ENCODE measurements at regions not wholly inside any gene's neighbourhood (a gene's known extent, or its start where the extent isn't known, plus 50 kb on each side); places are given as distances from the start of the nearest gene placed in this dataset.
"Not testable (repeated sequence)": the region's sequence is repeated elsewhere in the genome, so short reads cannot be mapped to it uniquely, and the experiment has no call there.

GRCh38 chr4:181820553-181820952 is 422.6 kb upstream of the TENM3 start:
- H3K9me3 Mint-ChIP-seq = peaks cover 0 to 17% (median 5%) of the 10 kb centered on the region in 6 donors
- no peaks in the 10 kb centered on the region for H3K4me1 Mint-ChIP-seq
- no peak overlapping the region for H3K27ac Mint-ChIP-seq
- no peak for DNase-seq
- H3K4me3 Mint-ChIP-seq = no peak overlapping the region
- H3K27me3 Mint-ChIP-seq (ENCODE audit: low read depth in 3 of 3) = no peaks in the 10 kb centered on the region
- H3K36me3 Mint-ChIP-seq = no peaks in the 10 kb centered on the region

DNA sequence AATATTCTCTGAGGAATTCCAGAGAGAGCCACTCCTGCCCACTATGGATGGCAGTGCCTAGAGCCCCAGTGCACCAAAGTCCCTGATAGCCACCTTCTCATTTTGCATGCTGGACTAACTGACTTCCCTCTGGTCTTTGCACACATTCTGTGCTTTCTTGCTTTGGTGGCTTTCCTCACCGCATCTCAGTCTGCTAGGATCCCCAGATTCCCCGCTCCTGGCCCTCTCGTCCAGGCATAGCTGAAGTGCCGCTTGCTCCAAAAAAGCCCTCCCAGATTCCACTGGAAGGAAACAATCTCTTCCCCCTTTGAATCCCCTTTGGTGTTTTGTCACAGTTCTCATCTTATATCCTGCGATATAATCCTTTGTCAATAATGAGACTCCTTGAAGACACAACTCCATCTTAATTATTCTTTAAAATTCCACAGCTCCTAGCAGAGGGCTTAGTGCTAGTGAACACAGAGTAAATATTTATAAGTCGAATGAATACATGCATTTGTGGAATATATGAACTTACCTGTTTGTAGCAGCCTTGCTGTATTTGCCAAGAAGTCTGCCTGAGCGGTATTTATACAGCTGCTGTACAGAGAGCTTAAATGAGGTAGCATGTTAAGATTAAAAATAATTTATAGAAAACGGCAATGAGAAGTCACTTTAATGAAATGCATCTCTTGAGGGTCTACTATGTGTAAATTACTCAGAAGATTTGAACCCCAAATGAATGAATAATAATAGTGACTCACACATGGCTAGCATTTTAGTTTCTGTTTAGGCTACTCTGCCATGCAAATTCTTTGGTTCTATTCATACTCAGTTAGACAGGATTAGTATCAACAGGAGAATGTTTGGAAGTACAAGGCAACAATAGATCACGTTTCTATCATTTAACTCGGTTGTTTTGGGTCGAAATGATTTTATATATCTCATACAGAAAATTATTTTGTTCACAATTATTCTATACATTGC is 421.9 kb upstream of the TENM3 start:
- Mint-ChIP-seq H3K36me3 (no peaks in the 10 kb centered on the region), H3K4me1 (no peaks in the 10 kb centered on the region), H3K4me3 (no peak overlapping the region), H3K27ac (no peak overlapping the region), H3K9me3 (peaks cover 0 to 15% (median 5%) of the 10 kb centered on the region in 6 donors), H3K27me3 (ENCODE audit: low read depth in 3 of 3) (no peaks in the 10 kb centered on the region)
- no peak for DNase-seq

DNA sequence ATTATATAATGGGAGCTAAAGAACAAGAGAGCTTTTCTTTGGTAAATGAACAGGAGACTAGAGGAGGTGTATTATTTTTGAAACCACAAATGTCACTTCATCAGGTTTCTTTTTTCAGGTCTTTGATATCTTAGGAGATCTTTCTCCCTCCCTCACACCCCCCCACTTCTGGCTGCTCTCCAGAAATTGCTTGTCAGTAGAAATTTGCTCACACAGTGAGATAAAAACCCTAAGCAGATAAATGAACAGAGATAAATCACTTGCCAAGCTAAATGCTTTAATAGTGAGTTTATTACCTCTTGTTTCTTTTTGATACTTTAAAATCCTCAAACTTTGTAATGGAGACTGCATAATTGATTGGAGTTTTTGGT is 421.2 kb upstream of the TENM3 start:
- Mint-ChIP-seq H3K27me3 (ENCODE audit: low read depth in 3 of 3) (no peaks in the 10 kb centered on the region), H3K9me3 (peaks cover 0 to 19% (median 3%) of the 10 kb centered on the region in 6 donors)

DNA sequence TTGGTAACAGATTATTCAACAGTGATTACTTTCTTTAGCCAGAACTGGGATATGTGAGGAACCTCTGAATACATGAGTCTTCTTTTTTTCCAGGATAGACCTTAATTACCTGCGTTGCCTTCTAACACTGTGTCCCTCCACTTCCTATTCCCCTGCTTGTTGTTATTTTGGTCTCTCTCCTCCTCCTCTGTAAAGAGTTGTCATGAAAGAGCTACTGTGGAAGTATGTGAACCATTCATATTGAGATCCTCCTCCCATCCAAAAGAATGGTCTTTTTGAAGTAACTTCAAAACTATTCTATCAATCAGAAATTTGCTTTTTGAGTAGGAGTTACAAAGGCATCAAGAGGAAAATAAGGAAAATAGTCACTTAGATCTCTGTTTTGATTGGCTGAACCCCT is 420.0 kb upstream of the TENM3 start:
- H3K4me3 Mint-ChIP-seq = no peak overlapping the region
- no peaks in the 10 kb centered on the region for H3K27me3 Mint-ChIP-seq (ENCODE audit: low read depth in 3 of 3)
- no peak overlapping the region for H3K27ac Mint-ChIP-seq
- peaks cover under 1 to 24% (median 3%) of the 10 kb centered on the region in 6 donors for H3K9me3 Mint-ChIP-seq
- DNase-seq = no peak
- no peaks in the 10 kb centered on the region for H3K36me3 Mint-ChIP-seq
- H3K4me1 Mint-ChIP-seq = no peaks in the 10 kb centered on the region

More for the DNA sequence above, 421.2 kb upstream of the TENM3 start:
- no peak for DNase-seq
- Mint-ChIP-seq H3K36me3 (no peaks in the 10 kb centered on the region), H3K4me1 (no peaks in the 10 kb centered on the region), H3K27ac (no peak overlapping the region), H3K4me3 (no peak overlapping the region)

- Mint-ChIP-seq H3K9me3 (peaks cover 1 to 24% (median 4%) of the 10 kb centered on the region in 6 donors), H3K4me1 (no peaks in the 10 kb centered on the region), H3K36me3 (no peaks in the 10 kb centered on the region), H3K4me3 (no peak overlapping the region), H3K27ac (no peak overlapping the region), H3K27me3 (ENCODE audit: low read depth in 3 of 3) (no peaks in the 10 kb centered on the region)
- DNase-seq = no peak
Measured at GRCh38 chr4:181823645-181824044, 419.6 kb upstream of the TENM3 start.

DNA sequence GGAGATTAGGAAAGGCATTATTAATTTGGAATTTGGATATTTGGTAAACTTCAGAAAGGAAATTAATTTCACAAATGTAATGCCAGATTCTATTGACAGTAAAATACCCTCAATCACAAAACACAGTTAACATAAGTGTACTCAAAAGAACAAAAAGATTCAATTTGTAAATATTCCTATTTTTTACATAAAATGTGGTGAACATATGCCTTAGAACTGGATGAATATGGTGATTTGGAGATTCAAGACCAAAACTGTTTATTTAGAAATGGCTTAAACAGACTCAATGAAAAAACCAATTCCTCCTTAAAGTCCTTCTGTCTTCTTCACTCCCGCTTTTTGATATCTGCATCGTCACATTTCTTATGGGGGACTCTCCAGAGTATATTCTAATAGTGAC is 417.6 kb upstream of the TENM3 start:
- Mint-ChIP-seq H3K36me3 (no peaks in the 10 kb centered on the region), H3K4me3 (no peak overlapping the region), H3K27me3 (ENCODE audit: low read depth in 3 of 3) (no peaks in the 10 kb centered on the region), H3K27ac (no peak overlapping the region), H3K4me1 (no peaks in the 10 kb centered on the region), H3K9me3 (peaks cover 1 to 25% (median 10%) of the 10 kb centered on the region in 6 donors)
- no peak for DNase-seq

GRCh38 chr4:181827246-181827645 is 416.0 kb upstream of the TENM3 start:
- Mint-ChIP-seq H3K4me1 (no peaks in the 10 kb centered on the region), H3K36me3 (no peaks in the 10 kb centered on the region), H3K9me3 (peaks cover 1 to 14% (median 8%) of the 10 kb centered on the region in 6 donors), H3K27ac (no peak overlapping the region), H3K27me3 (ENCODE audit: low read depth in 3 of 3) (no peaks in the 10 kb centered on the region), H3K4me3 (no peak overlapping the region)
- DNase-seq = no peak

- Mint-ChIP-seq H3K9me3 (peaks cover 3 to 15% (median 10%) of the 10 kb centered on the region in 6 donors), H3K27ac (no peak overlapping the region), H3K4me3 (no peak overlapping the region), H3K4me1 (no peaks in the 10 kb centered on the region), H3K36me3 (no peaks in the 10 kb centered on the region), H3K27me3 (ENCODE audit: low read depth in 3 of 3) (no peaks in the 10 kb centered on the region)
- DNase-seq = no peak
Measured at GRCh38 chr4:181830404-181831035, 412.7 kb upstream of the TENM3 start.

- Mint-ChIP-seq H3K9me3 (peaks cover 0 to 17% (median 4%) of the 10 kb centered on the region in 6 donors), H3K4me3 (no peak overlapping the region), H3K27me3 (ENCODE audit: low read depth in 3 of 3) (no peaks in the 10 kb centered on the region), H3K4me1 (no peaks in the 10 kb centered on the region), H3K36me3 (no peaks in the 10 kb centered on the region), H3K27ac (no peak overlapping the region)
- no peak for DNase-seq
Measured at GRCh38 chr4:181834071-181834470, 409.1 kb upstream of the TENM3 start.

DNA sequence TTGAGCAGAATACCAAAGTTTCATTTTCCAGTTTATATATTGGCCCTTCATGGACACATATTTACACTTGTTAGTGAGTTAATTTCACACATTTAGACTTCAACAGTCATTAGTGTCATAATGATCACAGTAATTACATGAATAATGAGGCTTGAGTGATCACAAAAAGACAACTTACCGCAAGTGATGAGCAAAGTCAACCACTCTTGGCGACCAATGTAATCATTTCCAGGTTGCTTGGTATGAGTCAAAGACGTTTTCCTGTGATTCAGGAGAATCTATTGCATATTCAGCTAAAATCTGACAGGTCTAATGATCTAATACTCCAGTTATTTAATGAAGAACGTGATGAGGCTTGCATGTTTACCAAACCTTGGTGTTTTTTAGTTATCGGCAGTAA is 407.9 kb upstream of the TENM3 start:
- H3K4me1 Mint-ChIP-seq = no peaks in the 10 kb centered on the region
- H3K4me3 Mint-ChIP-seq = no peak overlapping the region
- DNase-seq = no peak
- H3K9me3 Mint-ChIP-seq = peaks cover 0 to 13% (median 3%) of the 10 kb centered on the region in 6 donors
- no peaks in the 10 kb centered on the region for H3K36me3 Mint-ChIP-seq
- no peaks in the 10 kb centered on the region for H3K27me3 Mint-ChIP-seq (ENCODE audit: low read depth in 3 of 3)
- H3K27ac Mint-ChIP-seq = no peak overlapping the region

GRCh38 chr4:181838253-181838652 is 404.9 kb upstream of the TENM3 start:
- no peak for DNase-seq
- Mint-ChIP-seq H3K4me3 (no peak overlapping the region), H3K36me3 (no peaks in the 10 kb centered on the region), H3K27ac (no peak overlapping the region), H3K27me3 (ENCODE audit: low read depth in 3 of 3) (no peaks in the 10 kb centered on the region), H3K9me3 (peaks cover 1 to 15% (median 2%) of the 10 kb centered on the region in 6 donors), H3K4me1 (no peaks in the 10 kb centered on the region)

DNA sequence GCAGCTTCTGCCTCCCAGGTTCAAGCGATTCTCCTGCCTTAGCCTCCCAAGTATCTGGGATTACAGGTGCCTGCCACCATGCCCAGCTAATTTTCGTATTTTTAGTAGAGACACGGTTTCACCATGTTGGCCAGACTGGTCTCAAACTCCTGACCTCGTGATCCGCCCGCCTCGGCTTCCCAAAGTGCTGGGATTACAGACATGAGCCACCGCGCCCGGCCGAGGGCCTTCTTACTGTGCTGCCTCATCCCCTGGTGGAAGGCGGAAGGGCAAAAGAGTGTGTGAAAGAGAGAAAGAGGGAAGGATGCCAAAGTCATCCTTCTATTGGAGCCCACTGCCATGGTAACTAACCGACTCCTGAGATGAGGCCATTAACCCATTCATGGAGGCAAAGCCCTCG is 399.4 kb upstream of the TENM3 start:
- H3K27me3 Mint-ChIP-seq (ENCODE audit: low read depth in 3 of 3); H3K4me1 Mint-ChIP-seq; H3K27ac Mint-ChIP-seq; DNase-seq; H3K4me3 Mint-ChIP-seq; H3K36me3 Mint-ChIP-seq: not testable (repeated sequence)
- H3K9me3 Mint-ChIP-seq = peaks cover 2 to 13% (median 5%) of the 10 kb centered on the region in 6 donors

DNA sequence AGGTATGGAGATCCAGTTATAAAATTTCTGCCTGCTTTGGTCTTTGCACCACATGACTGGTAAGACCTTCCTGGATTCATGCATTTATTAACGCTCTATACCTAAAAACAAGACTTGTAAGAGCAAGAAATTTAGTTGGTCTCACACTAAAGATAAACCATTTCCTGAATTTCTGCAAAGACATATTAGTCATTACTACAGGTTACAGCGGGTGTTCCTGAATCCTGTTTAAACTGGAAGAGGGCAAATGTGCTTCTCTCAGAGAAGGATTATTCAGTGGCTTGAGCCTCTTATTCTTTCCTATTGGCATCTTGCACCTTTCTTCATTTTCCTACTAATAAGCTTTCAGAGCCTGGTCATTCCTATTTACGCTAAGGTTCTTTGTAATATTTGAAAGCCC is 397.6 kb upstream of the TENM3 start:
- no peaks in the 10 kb centered on the region for H3K4me1 Mint-ChIP-seq
- H3K27me3 Mint-ChIP-seq (ENCODE audit: low read depth in 3 of 3) = peaks cover 0 to 1% (median 0%) of the 10 kb centered on the region in 3 donors
- H3K27ac Mint-ChIP-seq = no peak overlapping the region
- H3K36me3 Mint-ChIP-seq = no peaks in the 10 kb centered on the region
- H3K4me3 Mint-ChIP-seq = no peak overlapping the region
- H3K9me3 Mint-ChIP-seq = peaks cover 2 to 13% (median 5%) of the 10 kb centered on the region in 6 donors
- DNase-seq = no peak

DNA sequence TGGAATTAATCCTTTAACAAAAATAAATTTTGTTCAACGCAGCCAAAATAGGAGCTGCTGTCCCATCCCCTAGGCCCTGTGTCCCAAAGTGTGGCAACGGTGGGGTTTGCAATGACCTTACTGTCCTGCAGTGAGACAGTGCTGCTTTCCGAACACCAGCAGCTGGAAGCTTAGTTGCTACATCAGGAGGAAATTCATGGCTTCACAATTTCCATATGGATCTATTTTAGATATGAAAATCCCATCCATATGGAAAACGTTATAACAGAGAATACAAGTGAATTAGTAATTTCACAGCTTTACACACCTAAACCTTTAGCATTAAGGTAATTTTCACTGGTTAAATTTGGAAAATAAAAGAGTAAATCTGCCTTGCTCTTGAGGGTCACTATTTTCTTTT is 396.3 kb upstream of the TENM3 start:
- H3K4me1 Mint-ChIP-seq = no peaks in the 10 kb centered on the region
- H3K36me3 Mint-ChIP-seq = no peaks in the 10 kb centered on the region
- DNase-seq = no peak
- H3K27ac Mint-ChIP-seq = no peak overlapping the region
- H3K4me3 Mint-ChIP-seq = no peak overlapping the region
- H3K9me3 Mint-ChIP-seq = peaks cover 5 to 18% (median 8%) of the 10 kb centered on the region in 6 donors
- H3K27me3 Mint-ChIP-seq (ENCODE audit: low read depth in 3 of 3) = peaks cover 0 to 3% (median 1%) of the 10 kb centered on the region in 3 donors

Measured in immature natural killer cell (primary cell).